ENCODE measurements at regions not wholly inside any gene's neighbourhood (a gene's known extent, or its start where the extent isn't known, plus 50 kb on each side); places are given as distances from the start of the nearest gene placed in this dataset.

GRCh38 chr2:145302886-145303285, 783.0 kb upstream of the ZEB2 start:
- TF ChIP-seq POLR2A (IDR thresholded peaks at IDR 0.05) (no peak), CTCF (IDR thresholded peaks at IDR 0.05) (no peak)
